ENCODE measurements at regions not wholly inside any gene's neighbourhood (a gene's known extent, or its start where the extent isn't known, plus 50 kb on each side); places are given as distances from the start of the nearest gene placed in this dataset.

- H3K9me3 ChIP-seq (ENCODE audit: low read length), result no peaks in the 10 kb centered on the region
- no peak overlapping the region for H3K4me2 ChIP-seq (ENCODE audit: low read length)
- H3K36me3 ChIP-seq (ENCODE audit: insufficient read depth, low read length), result no peaks in the 10 kb centered on the region
- no peak overlapping the region for H2AFZ ChIP-seq (ENCODE audit: low read depth, low read length)
- peaks cover 3% of the 10 kb centered on the region for H3F3A ChIP-seq (ENCODE audit: insufficient read depth, low read length, poor library complexity, severe bottlenecking)
- H3K4me3 ChIP-seq (ENCODE audit: low read length), result no peak overlapping the region
- no peak overlapping the region for H3K27ac ChIP-seq (ENCODE audit: low read length)
- H3K27me3 ChIP-seq (ENCODE audit: insufficient read depth, low read depth, low read length), result peaks cover 4% of the 10 kb centered on the region
- H3K9me2 ChIP-seq (ENCODE audit: insufficient read depth, low read length), result no peaks in the 10 kb centered on the region
- H3K9ac ChIP-seq (ENCODE audit: low read length), result no peak overlapping the region
- no peaks in the 10 kb centered on the region for H4K20me1 ChIP-seq (ENCODE audit: insufficient read depth)
- TF ChIP-seq CTCF (IDR thresholded peaks at IDR 0.05; ENCODE audit: poor library complexity, severe bottlenecking) (no peak), POLR2AphosphoS5 (IDR thresholded peaks at IDR 0.05) (no peak), SMC3 (conservative IDR thresholded peaks at IDR 0.05; ENCODE audit: poor library complexity) (no peak), RAD21 (conservative IDR thresholded peaks at IDR 0.05) (no peak), EP300 (conservative IDR thresholded peaks at IDR 0.05; ENCODE audit: poor library complexity, severe bottlenecking) (no peak), MXI1 (conservative IDR thresholded peaks at IDR 0.05; ENCODE audit: poor library complexity, severe bottlenecking) (no peak), EZH2 (IDR thresholded peaks at IDR 0.05; ENCODE audit: borderline replicate concordance, insufficient read depth, low read length, poor library complexity, severe bottlenecking) (no peak), REST (IDR thresholded peaks at IDR 0.05; ENCODE audit: borderline replicate concordance) (no peak), TAF1 (IDR thresholded peaks at IDR 0.05; ENCODE audit: low read depth) (no peak)
- H3K79me2 ChIP-seq (replicated peaks; ENCODE audit: insufficient read depth, low read length), result no peaks in the 10 kb centered on the region
Measured at GRCh38 chr5:91865915-91866314, 482.8 kb upstream of the ARRDC3 start.

GRCh38 chr5:91864962-91865361 lies 481.8 kb upstream of the ARRDC3 start:
- no peak for TF ChIP-seq SMC3 (conservative IDR thresholded peaks at IDR 0.05; ENCODE audit: poor library complexity)
- peak; percentile 48 for TF ChIP-seq CTCF (IDR thresholded peaks at IDR 0.05; ENCODE audit: poor library complexity, severe bottlenecking)
- TF ChIP-seq MXI1 (conservative IDR thresholded peaks at IDR 0.05; ENCODE audit: poor library complexity, severe bottlenecking), result no peak
- peak; percentile 40 for TF ChIP-seq RAD21 (conservative IDR thresholded peaks at IDR 0.05)
- no peak for TF ChIP-seq TAF1 (IDR thresholded peaks at IDR 0.05; ENCODE audit: low read depth)
- H2AFZ ChIP-seq (ENCODE audit: low read depth, low read length), result no peak overlapping the region
- H3K27me3 ChIP-seq (ENCODE audit: insufficient read depth, low read depth, low read length), result peaks cover 4% of the 10 kb centered on the region
- no peak overlapping the region for H3K27ac ChIP-seq (ENCODE audit: low read length)
- no peak overlapping the region for H3K4me3 ChIP-seq (ENCODE audit: low read length)
- no peaks in the 10 kb centered on the region for H3K36me3 ChIP-seq (ENCODE audit: insufficient read depth, low read length)
- no peaks in the 10 kb centered on the region for H3K9me2 ChIP-seq (ENCODE audit: insufficient read depth, low read length)
- H3K9ac ChIP-seq (ENCODE audit: low read length), result no peak overlapping the region
- no peaks in the 10 kb centered on the region for H4K20me1 ChIP-seq (ENCODE audit: insufficient read depth)
- no peaks in the 10 kb centered on the region for H3K79me2 ChIP-seq (replicated peaks; ENCODE audit: insufficient read depth, low read length)
- H3F3A ChIP-seq (ENCODE audit: insufficient read depth, low read length, poor library complexity, severe bottlenecking), result peaks cover 3% of the 10 kb centered on the region
- H3K9me3 ChIP-seq (ENCODE audit: low read length), result no peaks in the 10 kb centered on the region
- no peak overlapping the region for H3K4me2 ChIP-seq (ENCODE audit: low read length)
